ENCODE measurements at regions not wholly inside any gene's neighbourhood (a gene's known extent, or its start where the extent isn't known, plus 50 kb on each side); places are given as distances from the start of the nearest gene placed in this dataset.
"Not testable (repeated sequence)": the region's sequence is repeated elsewhere in the genome, so short reads cannot be mapped to it uniquely, and the experiment has no call there.

GRCh38 chr22:27239520-27239919 lies 562.0 kb downstream of the MN1 start:
- DNase-seq: no peak

GRCh38 chr22:27240298-27241075 lies 561.1 kb downstream of the MN1 start:
- DNase-seq: no peak

- DNase-seq: no peak
These were observed 559.9 kb downstream of the MN1 start for GRCh38 chr22:27241430-27242321.

- no peak for DNase-seq
These were observed 559.1 kb downstream of the MN1 start for GRCh38 chr22:27242474-27242873.

- DNase-seq: no peak
These were observed 558.5 kb downstream of the MN1 start for GRCh38 chr22:27242917-27243589.

- no peak for DNase-seq
These were observed 557.2 kb downstream of the MN1 start for GRCh38 chr22:27244328-27244727.

- DNase-seq: no peak
These were observed 556.5 kb downstream of the MN1 start for GRCh38 chr22:27245056-27245455.

GRCh38 chr22:27246558-27246957 lies 555.0 kb downstream of the MN1 start:
- DNase-seq: no peak

GRCh38 chr22:27247701-27248434 lies 553.7 kb downstream of the MN1 start:
- no peak for DNase-seq

- no peak for DNase-seq
These were observed 551.1 kb downstream of the MN1 start for GRCh38 chr22:27250418-27250817.

- DNase-seq: no peak
These were observed 550.7 kb downstream of the MN1 start for GRCh38 chr22:27250886-27251285.

- no peak for DNase-seq
These were observed 550.0 kb downstream of the MN1 start for GRCh38 chr22:27251563-27251962.

GRCh38 chr22:27252282-27253049 lies 549.1 kb downstream of the MN1 start:
- DNase-seq: peak; percentile 58 to 78 (median 67)

GRCh38 chr22:27253108-27253902 lies 548.3 kb downstream of the MN1 start:
- DNase-seq: no peak

GRCh38 chr22:27254063-27254462 lies 547.5 kb downstream of the MN1 start:
- DNase-seq: not testable (repeated sequence)

- no peak for DNase-seq
These were observed 546.0 kb downstream of the MN1 start for GRCh38 chr22:27255580-27255979.

GRCh38 chr22:27257987-27258386 lies 543.6 kb downstream of the MN1 start:
- no peak for DNase-seq

- no peak for DNase-seq
These were observed 542.9 kb downstream of the MN1 start for GRCh38 chr22:27258616-27259172.

GRCh38 chr22:27259433-27259832 lies 542.1 kb downstream of the MN1 start:
- DNase-seq: no peak

- DNase-seq: no peak
These were observed 541.4 kb downstream of the MN1 start for GRCh38 chr22:27260087-27260698.

Data from suppressor macrophage treated with lipopolysaccharide for 1 hour (primary cell).